B cell (primary cell): ENCODE measurements at regions not wholly inside any gene's neighbourhood (a gene's known extent, or its start where the extent isn't known, plus 50 kb on each side); places are given as distances from the start of the nearest gene placed in this dataset.

Experiments used
- ATAC-seq: fragments of 200-7000 bp; cut with Tn5 transposase; one replicate; pipeline ENCODE4 v1.10.0; 2021; ENCODE audit warnings: low read depth, mild to moderate bottlenecking, moderate number of reproducible peaks, moderate library complexity
- CTCF ChIA-PET: fragments of 350-600 bp; sonication (Branson Sonifier 250); formaldehyde crosslinking; loops from one replicate; lab custom pipeline; 2021; ENCODE audit warnings: antibody characterized with exemption, inconsistent platforms; lab: Charles Lee
- POLR2A ChIA-PET: fragments of 350-600 bp; sonication (Branson Sonifier 250); formaldehyde crosslinking; loops from one replicate; lab custom pipeline; 2021; ENCODE audit warnings: antibody characterized with exemption; lab: Charles Lee
- DNase-seq: peaks from one replicate; pipeline ENCODE4 v3.0.0; 2013
- H2AFZ ChIP-seq: 2 replicates; pipeline ENCODE4 v1.6.1; 2012; ENCODE audit warnings: mild to moderate bottlenecking, low read depth, low read length; ENCODE audit not compliant: insufficient read depth, poor library complexity, severe bottlenecking
- H3K27ac ChIP-seq, 2 donors: 1 replicate in 1 of 2; 2 replicates in 1 of 2; pipeline ENCODE4 v1.5.1; 2012 to 2013; ENCODE audit warnings: low read length in 2 of 2, mild to moderate bottlenecking in 2 of 2, moderate library complexity in 1 of 2
- H3K27me3 ChIP-seq, 4 experiments: fragments of 200-600 bp in 1 of 4; sonication (generic) in 1 of 4; replicated peaks in 1 of 4; 1 replicate in 2 of 4; 2 replicates in 2 of 4; pipeline versions ENCODE4 v1.6.1 to v1.7.0; 2013 to 2016; ENCODE audit warnings: low read length in 3 of 4, mild to moderate bottlenecking in 2 of 4, mixed read lengths in 1 of 4, moderate library complexity in 1 of 4; ENCODE audit not compliant: insufficient read depth in 4 of 4, control insufficient read depth in 3 of 4; ENCODE audit errors: control extremely low read depth in 1 of 4
- H3K36me3 ChIP-seq, 2 experiments: replicated peaks in 1 of 2; 1 replicate in 1 of 2; 2 replicates in 1 of 2; pipeline versions ENCODE4 v1.6.1 to v1.7.1; 2013; ENCODE audit warnings: low read length in 1 of 2; ENCODE audit not compliant: insufficient read depth in 2 of 2, control insufficient read depth in 1 of 2; ENCODE audit errors: control extremely low read depth in 1 of 2, extremely low read depth in 1 of 2
- H3K4me1 ChIP-seq, 2 donors: fragments of 200-600 bp in 1 of 2; sonication (generic) in 1 of 2; 1 replicate in 1 of 2; 2 replicates in 1 of 2; pipeline versions ENCODE4 v1.5.1 to v1.6.1; 2013 to 2017; ENCODE audit warnings: low read length in 2 of 2; ENCODE audit not compliant: control insufficient read depth in 2 of 2, insufficient read depth in 2 of 2
- H3K4me2 ChIP-seq: replicated peaks from 2 replicates; pipeline ENCODE3; 2012; ENCODE audit warnings: mild to moderate bottlenecking, low read depth, low read length; ENCODE audit not compliant: poor library complexity, severe bottlenecking
- H3K4me3 ChIP-seq, 5 experiments: fragments of 200-600 bp in 1 of 5; sonication (generic) in 1 of 5; 1 replicate in 3 of 5; 2 replicates in 2 of 5; pipeline versions ENCODE4 v1.5.1 to v1.7.0; 2011 to 2016; ENCODE audit warnings: low read length in 4 of 5, mild to moderate bottlenecking in 4 of 5, low read depth in 2 of 5, control low read depth in 1 of 5, moderate library complexity in 1 of 5; ENCODE audit not compliant: insufficient read depth in 1 of 5; ENCODE audit errors: control extremely low read depth in 1 of 5, extremely low read depth in 1 of 5
- H3K79me2 ChIP-seq: fragments of 200-600 bp; sonication (generic); one replicate; pipeline ENCODE4 v1.6.0; 2016; ENCODE audit warnings: low read length; ENCODE audit not compliant: control insufficient read depth, insufficient read depth
- H3K9ac ChIP-seq: fragments of 200-600 bp; sonication (generic); 2 replicates; pipeline ENCODE4 v1.6.1; 2017; ENCODE audit warnings: mild to moderate bottlenecking, low read length, moderate library complexity
- H3K9me3 ChIP-seq, 3 donors: one replicate each; pipeline versions ENCODE4 v1.6.1 to v1.7.1; 2013; ENCODE audit warnings: low read length in 2 of 3; ENCODE audit not compliant: control insufficient read depth in 2 of 3, insufficient read depth in 1 of 3; ENCODE audit errors: control extremely low read depth in 1 of 3
- H4K20me1 ChIP-seq: 2 replicates; pipeline ENCODE4 v1.6.0; 2012; ENCODE audit warnings: mild to moderate bottlenecking, low read length; ENCODE audit not compliant: insufficient read depth, control insufficient read depth, poor library complexity, severe bottlenecking
- H3K27ac Mint-ChIP-seq: one replicate; pipeline ENCODE4 v1.8.0; 2021; ENCODE audit warnings: mixed read lengths
- H3K27me3 Mint-ChIP-seq: one replicate; pipeline ENCODE4 v1.8.0; 2021; ENCODE audit warnings: mixed read lengths
- H3K4me1 Mint-ChIP-seq: one replicate; pipeline ENCODE4 v1.8.0; 2021; ENCODE audit warnings: mixed read lengths
- H3K4me3 Mint-ChIP-seq: one replicate; pipeline ENCODE4 v1.8.0; 2021; ENCODE audit warnings: mixed read lengths
- H3K9me3 Mint-ChIP-seq: one replicate; pipeline ENCODE4 v1.8.0; 2022; ENCODE audit warnings: mixed read lengths; ENCODE audit not compliant: insufficient read depth
- EZH2 ChIP-seq: IDR thresholded peaks from 2 replicates; pipeline ENCODE4 v1.6.1; 2012; ENCODE audit warnings: borderline replicate concordance, low read depth, mild to moderate bottlenecking, moderate library complexity, low read length; ENCODE audit not compliant: insufficient read depth, poor library complexity, severe bottlenecking
- WGBS: methylation state at CpG from one replicate; pipeline ENCODE4 v1.1.5; 2013; ENCODE audit warnings: missing lambda C conversion rate; ENCODE audit not compliant: insufficient coverage; 5-methylcytosine and 5-hydroxymethylcytosine counted together
- intact Hi-C: fragments of 100-400 bp; cut with micrococcal nuclease; formaldehyde crosslinking; loops from one replicate; pipeline ENCODE4 v1.10.0; 2022
- TF ChIP-seq, protein P1 (sequence below): fragments of 200-600 bp; IDR thresholded peaks from one replicate; pipeline ENCODE4 v1.8.0; 2022; ENCODE audit warnings: antibody characterized with exemption, mild to moderate bottlenecking

DNA sequence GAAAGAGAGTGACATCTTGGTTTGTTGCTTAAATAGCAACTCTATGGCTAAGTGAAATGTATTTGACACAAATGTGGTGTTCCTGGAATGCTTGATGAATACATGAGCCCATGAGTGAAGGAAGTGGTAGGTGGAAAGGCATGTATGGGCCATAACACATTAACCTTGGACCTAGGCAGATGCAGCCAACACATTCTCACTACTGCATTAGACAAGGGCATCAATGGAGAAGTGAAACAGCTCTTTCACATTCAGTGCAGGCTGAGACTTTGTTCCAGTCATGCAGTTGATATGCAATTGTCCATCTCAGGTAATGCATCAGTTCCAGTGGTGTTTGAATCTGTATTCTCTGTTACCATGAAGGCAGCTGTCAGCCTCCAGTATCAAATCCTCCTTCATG lies 133.6 kb downstream of the HS3ST3B1 start:
- Mint-ChIP-seq H3K9me3 (no peaks in the 10 kb centered on the region), H3K27me3 (no peaks in the 10 kb centered on the region), H3K27ac (peak overlapping the region; percentile 42), H3K4me1 (peaks cover 43% of the 10 kb centered on the region), H3K4me3 (peak overlapping the region; percentile 33)
- Histone ChIP-seq H3K4me1 (peaks cover 31 to 35% of the 10 kb centered on the region in 2 donors), H3K4me2 (peak overlapping the region; percentile 9), H3K79me2 (no peaks in the 10 kb centered on the region), H3K27me3 (no peaks in the 10 kb centered on the region), H3K36me3 (no peaks in the 10 kb centered on the region), H3K9ac (no peak overlapping the region), H3K9me3 (peaks cover 0 to 3% (median 0%) of the 10 kb centered on the region in 3 donors), H3K4me3 (no peak overlapping the region), H3K27ac (no peak overlapping the region), H2AFZ (no peak overlapping the region), H4K20me1 (no peaks in the 10 kb centered on the region)
- TF ChIP-seq, protein P1, sequence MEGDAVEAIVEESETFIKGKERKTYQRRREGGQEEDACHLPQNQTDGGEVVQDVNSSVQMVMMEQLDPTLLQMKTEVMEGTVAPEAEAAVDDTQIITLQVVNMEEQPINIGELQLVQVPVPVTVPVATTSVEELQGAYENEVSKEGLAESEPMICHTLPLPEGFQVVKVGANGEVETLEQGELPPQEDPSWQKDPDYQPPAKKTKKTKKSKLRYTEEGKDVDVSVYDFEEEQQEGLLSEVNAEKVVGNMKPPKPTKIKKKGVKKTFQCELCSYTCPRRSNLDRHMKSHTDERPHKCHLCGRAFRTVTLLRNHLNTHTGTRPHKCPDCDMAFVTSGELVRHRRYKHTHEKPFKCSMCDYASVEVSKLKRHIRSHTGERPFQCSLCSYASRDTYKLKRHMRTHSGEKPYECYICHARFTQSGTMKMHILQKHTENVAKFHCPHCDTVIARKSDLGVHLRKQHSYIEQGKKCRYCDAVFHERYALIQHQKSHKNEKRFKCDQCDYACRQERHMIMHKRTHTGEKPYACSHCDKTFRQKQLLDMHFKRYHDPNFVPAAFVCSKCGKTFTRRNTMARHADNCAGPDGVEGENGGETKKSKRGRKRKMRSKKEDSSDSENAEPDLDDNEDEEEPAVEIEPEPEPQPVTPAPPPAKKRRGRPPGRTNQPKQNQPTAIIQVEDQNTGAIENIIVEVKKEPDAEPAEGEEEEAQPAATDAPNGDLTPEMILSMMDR, result no peak
- TF ChIP-seq EZH2, result no peak
- ATAC-seq, result peak; percentile 90
- intact Hi-C loops, result no loop called here
- CTCF ChIA-PET, result interaction anchor here (0.9 kb wide), 1 partner anchor 30 kb away, joined by 3 read pairs; no protein-coding TSS in a partner anchor
- POLR2A ChIA-PET, result no interaction called here
- peak; percentile 47 for DNase-seq

DNA sequence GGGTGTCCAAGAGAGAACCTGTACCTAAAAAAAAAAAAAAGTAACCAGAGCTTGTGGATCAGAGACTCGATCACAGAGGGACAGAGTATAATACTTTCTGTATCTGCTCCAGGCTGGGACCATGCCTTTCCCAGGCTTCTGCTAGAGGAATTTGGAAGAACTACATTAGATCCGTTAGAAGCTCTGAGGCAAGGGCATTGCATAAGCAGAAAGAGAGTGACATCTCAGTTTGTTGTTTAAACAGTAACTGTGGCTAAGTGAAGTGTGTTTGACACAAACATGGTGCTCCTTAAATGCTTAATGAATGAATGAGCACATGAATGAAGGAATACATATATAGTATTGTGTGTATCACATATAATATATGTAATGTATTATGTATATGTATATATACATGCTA lies 131.2 kb downstream of the HS3ST3B1 start:
- POLR2A ChIA-PET, result no interaction called here
- WGBS, result 100% methylated on average over 2 of the region's 2 CpGs
- H3K27ac Mint-ChIP-seq, result no peak overlapping the region

More for the DNA sequence above, 131.2 kb downstream of the HS3ST3B1 start:
- Histone ChIP-seq H3K4me2 (no peak overlapping the region), H3K79me2 (no peaks in the 10 kb centered on the region), H3K9ac (no peak overlapping the region), H3K36me3 (no peaks in the 10 kb centered on the region), H3K27ac (no peak overlapping the region), H3K4me3 (no peak overlapping the region), H2AFZ (no peak overlapping the region), H3K27me3 (no peaks in the 10 kb centered on the region), H4K20me1 (no peaks in the 10 kb centered on the region), H3K4me1 (peaks cover 51 to 52% of the 10 kb centered on the region in 2 donors), H3K9me3 (peaks cover 0 to 3% (median 0%) of the 10 kb centered on the region in 3 donors)
- Mint-ChIP-seq H3K4me3 (no peak overlapping the region), H3K4me1 (peaks cover 58% of the 10 kb centered on the region), H3K9me3 (no peaks in the 10 kb centered on the region), H3K27me3 (no peaks in the 10 kb centered on the region)
- no peak for ATAC-seq
- DNase-seq, result no peak
- CTCF ChIA-PET, result interaction anchor here (1.1 kb wide), 1 partner anchor 130 kb away, joined by 3 read pairs; no protein-coding TSS in a partner anchor
- TF ChIP-seq, protein P1, result no peak
- no peak for TF ChIP-seq EZH2
- intact Hi-C loops, result no loop called here
